ENCODE measurements at regions not wholly inside any gene's neighbourhood (a gene's known extent, or its start where the extent isn't known, plus 50 kb on each side); places are given as distances from the start of the nearest gene placed in this dataset.
"Not testable (repeated sequence)": the region's sequence is repeated elsewhere in the genome, so short reads cannot be mapped to it uniquely, and the experiment has no call there.

- no peak for TF ChIP-seq POLR2A (IDR thresholded peaks at IDR 0.05; ENCODE audit: low read depth, low read length)
- no peak for FAIRE-seq
- DNase-seq (ENCODE audit: insufficient read length, low spot score) = no peak
These were observed 74.7 kb upstream of the TMEM170B start for GRCh38 chr6:11462742-11463397.

DNA sequence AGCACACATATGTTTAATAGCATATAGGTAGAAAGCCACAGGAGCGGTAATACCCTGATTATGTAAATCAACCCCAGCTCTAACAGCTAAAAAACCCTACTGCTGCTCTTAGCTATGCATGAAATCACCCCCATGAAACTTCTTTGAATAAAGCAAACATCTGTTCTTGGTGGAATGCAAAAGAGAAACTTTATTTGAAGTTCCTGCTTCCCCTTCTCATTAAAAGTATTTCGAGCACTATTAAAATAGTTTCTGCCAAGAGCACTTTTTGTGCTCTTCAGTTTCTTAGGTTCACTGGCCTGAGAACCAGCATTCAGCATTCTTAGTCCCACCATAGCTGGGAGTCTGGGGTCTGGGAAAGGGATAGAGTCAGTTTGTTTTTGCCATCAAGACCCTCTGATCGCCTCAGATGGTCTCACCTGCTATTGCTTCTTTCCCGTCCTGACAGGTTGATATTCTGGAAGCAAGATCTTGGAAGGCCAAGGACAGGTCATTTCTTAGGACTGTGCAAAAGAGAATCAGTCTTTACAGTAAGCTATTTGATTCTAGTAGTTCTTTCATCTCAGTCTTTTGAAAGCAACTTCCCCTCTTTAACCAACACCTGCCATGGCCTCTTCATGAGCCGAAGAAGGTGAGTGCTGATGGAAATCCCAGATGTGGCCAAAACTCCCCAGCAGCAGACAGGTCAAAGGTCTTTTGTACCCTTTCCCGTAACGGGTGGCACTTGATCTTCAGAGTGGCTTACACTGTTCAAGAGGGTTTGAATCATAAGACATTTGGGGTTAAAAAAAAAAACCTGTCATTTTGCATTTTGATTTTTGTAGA lies 76.5 kb upstream of the TMEM170B start:
- no peak for TF ChIP-seq POLR2A (IDR thresholded peaks at IDR 0.05; ENCODE audit: low read depth, low read length)
- FAIRE-seq (no peak), DNase-seq (ENCODE audit: insufficient read length, low spot score) (no peak)

DNA sequence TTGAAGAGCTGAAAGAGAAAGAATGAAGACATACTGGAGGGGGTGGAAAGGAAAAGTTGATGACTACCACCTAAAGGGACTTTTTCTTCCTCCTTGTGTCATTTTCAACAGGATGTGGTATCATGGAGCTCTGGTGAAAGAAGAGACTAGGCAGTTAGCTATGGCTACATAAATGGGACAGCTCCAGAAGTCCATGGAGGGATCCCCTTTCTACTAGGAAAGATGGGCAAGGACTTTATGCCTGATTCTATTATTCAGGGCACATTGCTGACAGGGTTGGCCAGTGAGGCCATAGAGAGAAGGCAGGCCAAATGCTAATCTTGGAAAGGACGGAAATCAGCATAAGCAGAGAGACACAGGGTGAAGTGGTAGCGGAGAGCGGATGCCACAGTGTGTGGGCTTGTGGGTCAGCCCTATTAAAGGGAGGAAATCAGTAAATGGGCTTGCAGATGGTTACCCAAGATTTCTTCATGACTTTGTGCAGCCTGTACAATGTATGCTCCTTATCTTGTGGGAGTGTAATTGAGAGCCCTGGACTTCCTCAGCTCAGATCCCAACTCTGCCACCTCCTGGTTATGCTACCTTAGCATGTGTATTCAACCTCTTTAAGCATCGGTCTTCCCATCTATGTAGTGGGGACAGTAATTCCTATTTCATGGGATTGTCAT lies 77.4 kb upstream of the TMEM170B start:
- FAIRE-seq (no peak), DNase-seq (ENCODE audit: insufficient read length, low spot score) (no peak)
- TF ChIP-seq POLR2A (IDR thresholded peaks at IDR 0.05; ENCODE audit: low read depth, low read length) = no peak

DNA sequence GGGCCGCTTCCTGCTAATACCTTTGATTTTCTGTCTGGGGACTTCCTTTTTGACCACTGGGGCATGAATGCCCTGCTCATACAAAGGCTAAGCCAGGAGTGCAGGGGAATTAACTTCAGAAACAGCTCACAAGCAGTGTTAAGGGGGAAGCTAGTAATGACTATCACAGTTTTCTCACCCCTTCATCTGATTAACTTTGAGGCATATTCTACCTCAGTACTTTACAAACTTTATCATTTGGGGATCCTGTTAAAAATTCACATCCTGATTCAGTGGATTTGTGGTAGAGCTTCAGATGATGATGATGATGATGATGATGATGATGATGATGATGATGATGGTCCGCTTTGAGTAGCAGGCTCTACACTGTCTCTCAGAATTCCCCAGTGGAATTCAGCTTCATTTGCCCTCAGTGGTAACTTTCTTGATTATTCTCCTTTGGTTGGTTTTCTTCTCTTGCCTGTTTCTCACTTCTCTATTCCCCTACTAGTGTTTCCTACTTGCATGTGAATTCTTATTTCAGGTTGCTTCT lies 78.4 kb upstream of the TMEM170B start:
- FAIRE-seq (no peak), DNase-seq (ENCODE audit: insufficient read length, low spot score) (no peak)
- no peak for TF ChIP-seq POLR2A (IDR thresholded peaks at IDR 0.05; ENCODE audit: low read depth, low read length)

GRCh38 chr6:11458509-11458908 lies 79.0 kb upstream of the TMEM170B start:
- no peak for FAIRE-seq
- DNase-seq (ENCODE audit: insufficient read length, low spot score) = no peak
- TF ChIP-seq POLR2A (IDR thresholded peaks at IDR 0.05; ENCODE audit: low read depth, low read length) = no peak

GRCh38 chr6:11457422-11457821 lies 80.1 kb upstream of the TMEM170B start:
- not testable (repeated sequence) for DNase-seq (ENCODE audit: insufficient read length, low spot score); FAIRE-seq

DNA sequence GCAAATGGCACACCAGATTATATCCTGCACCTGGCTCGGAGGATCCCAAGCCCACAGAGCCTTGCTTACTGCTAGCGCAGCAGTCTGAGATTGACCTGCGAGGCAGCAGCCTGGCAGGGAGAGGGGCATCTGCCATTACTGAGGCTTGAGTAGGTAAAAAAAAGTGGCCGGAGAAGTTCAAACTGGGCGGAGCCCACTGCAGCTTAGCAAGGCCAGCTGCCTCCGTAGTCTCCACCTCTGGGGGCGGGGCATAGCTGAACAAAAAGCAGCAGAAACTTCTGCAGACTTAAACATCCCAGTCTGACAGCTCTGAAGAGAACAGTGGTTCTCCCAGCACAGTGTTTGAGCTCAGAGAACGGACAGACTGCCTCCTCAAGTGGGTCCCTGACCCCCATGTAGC lies 85.4 kb upstream of the TMEM170B start:
- not testable (repeated sequence) for DNase-seq (ENCODE audit: insufficient read length, low spot score); FAIRE-seq

- no peak for TF ChIP-seq POLR2A (IDR thresholded peaks at IDR 0.05; ENCODE audit: low read depth, low read length)
- DNase-seq (ENCODE audit: insufficient read length, low spot score) = no peak
- FAIRE-seq = no peak
These were observed 87.5 kb upstream of the TMEM170B start for GRCh38 chr6:11450037-11450436.

- TF ChIP-seq POLR2A (IDR thresholded peaks at IDR 0.05; ENCODE audit: low read depth, low read length) = no peak
- FAIRE-seq = no peak
- no peak for DNase-seq (ENCODE audit: insufficient read length, low spot score)
These were observed 88.1 kb upstream of the TMEM170B start for GRCh38 chr6:11449408-11449807.

DNA sequence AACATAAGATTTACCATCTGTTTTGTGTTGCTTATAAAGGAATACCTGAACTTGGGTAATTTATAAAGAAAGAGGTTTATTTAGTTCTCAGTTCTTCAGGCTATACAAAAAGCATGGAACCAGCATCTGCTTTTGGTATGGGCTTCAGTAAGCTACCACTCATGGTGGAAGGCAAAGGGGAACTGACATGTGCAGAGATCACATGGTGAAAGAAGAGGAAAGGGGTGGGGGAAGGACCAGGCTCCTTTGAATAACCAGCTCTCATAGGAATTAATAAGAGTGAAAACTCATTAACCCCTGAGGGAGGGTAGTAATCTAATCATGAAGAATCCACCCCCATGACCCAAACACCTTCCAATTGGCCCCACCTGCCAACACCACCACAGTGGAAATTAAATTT lies 89.5 kb upstream of the TMEM170B start:
- TF ChIP-seq POLR2A (IDR thresholded peaks at IDR 0.05; ENCODE audit: low read depth, low read length) = no peak
- FAIRE-seq (no peak), DNase-seq (ENCODE audit: insufficient read length, low spot score) (no peak)

- no peak for DNase-seq (ENCODE audit: insufficient read length, low spot score)
- no peak for FAIRE-seq
- no peak for TF ChIP-seq POLR2A (IDR thresholded peaks at IDR 0.05; ENCODE audit: low read depth, low read length)
These were observed 90.3 kb upstream of the TMEM170B start for GRCh38 chr6:11447265-11447664.

DNA sequence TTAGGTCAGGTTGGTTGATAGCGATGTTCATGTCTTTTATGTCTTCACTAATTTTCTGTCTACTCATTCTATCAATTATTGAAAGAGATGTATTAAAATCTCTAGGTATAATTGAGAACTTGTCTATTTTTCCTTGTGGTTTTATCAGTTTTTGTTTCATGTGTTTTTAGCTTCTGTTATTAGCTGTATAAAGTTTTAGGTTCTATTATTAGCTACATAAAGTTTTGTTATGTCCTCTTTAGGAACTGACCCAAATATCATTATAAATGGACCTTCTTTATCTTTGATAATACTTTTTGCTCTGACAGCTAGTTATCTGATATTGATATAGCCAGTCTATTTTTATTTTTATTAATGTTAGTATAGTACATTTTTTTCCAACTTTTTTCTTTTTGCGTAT lies 92.4 kb upstream of the TMEM170B start:
- DNase-seq (ENCODE audit: insufficient read length, low spot score) = no peak
- no peak for TF ChIP-seq POLR2A (IDR thresholded peaks at IDR 0.05; ENCODE audit: low read depth, low read length)
- FAIRE-seq = no peak

- FAIRE-seq = not testable (repeated sequence)
These were observed 94.4 kb upstream of the TMEM170B start for GRCh38 chr6:11443125-11443524.

DNA sequence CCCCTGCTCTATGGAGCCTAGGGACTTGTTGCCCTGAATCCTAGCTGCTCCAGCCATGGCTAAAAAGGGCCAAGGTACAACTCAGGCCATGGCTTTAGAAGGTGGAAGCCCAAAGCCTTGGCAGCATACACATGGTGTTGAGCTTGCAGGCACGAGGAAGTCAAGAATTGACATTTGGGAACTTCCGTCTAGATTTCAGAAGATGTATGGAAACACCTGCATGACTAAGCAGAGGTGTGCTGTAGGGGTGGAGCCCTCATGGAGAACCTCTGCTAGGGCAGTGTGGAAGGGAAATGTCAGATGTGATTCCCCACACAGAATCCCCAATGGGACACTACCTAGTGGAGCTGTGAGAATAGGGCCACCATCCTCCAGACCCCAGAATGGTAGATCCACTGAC lies 95.1 kb upstream of the TMEM170B start:
- FAIRE-seq = no peak
- no peak for DNase-seq (ENCODE audit: insufficient read length, low spot score)

More at GRCh38 chr6:11443125-11443524, 94.4 kb upstream of the TMEM170B start:
- DNase-seq (ENCODE audit: insufficient read length, low spot score) = not testable (repeated sequence)

More for the DNA sequence above, 95.1 kb upstream of the TMEM170B start:
- no peak for TF ChIP-seq POLR2A (IDR thresholded peaks at IDR 0.05; ENCODE audit: low read depth, low read length)

Data from H54 (cell line).